ENCODE measurements at regions not wholly inside any gene's neighbourhood (a gene's known extent, or its start where the extent isn't known, plus 50 kb on each side); places are given as distances from the start of the nearest gene placed in this dataset.

DNA sequence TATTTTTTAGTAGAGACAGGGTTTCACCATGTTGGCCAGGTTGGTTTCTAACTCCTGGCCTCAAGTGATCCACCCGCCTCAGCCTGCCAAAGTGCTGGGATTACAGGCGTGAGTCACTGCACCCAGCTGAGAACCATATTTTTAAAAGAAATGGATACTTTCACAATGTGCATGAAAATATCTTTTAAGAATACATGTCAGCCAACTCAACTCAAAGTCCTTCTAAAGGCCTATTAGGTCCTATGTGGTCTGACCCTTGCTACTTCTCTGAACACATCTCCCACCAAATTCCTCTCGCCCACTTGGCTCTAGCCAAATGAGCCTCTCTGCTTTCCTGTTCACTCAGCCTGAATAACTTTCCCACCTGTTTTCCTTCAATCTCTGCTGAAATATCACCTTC is 119.6 kb downstream of the MTX2 start:
- H3K4me3 ChIP-seq: no peak overlapping the region
- TF ChIP-seq, protein P1, sequence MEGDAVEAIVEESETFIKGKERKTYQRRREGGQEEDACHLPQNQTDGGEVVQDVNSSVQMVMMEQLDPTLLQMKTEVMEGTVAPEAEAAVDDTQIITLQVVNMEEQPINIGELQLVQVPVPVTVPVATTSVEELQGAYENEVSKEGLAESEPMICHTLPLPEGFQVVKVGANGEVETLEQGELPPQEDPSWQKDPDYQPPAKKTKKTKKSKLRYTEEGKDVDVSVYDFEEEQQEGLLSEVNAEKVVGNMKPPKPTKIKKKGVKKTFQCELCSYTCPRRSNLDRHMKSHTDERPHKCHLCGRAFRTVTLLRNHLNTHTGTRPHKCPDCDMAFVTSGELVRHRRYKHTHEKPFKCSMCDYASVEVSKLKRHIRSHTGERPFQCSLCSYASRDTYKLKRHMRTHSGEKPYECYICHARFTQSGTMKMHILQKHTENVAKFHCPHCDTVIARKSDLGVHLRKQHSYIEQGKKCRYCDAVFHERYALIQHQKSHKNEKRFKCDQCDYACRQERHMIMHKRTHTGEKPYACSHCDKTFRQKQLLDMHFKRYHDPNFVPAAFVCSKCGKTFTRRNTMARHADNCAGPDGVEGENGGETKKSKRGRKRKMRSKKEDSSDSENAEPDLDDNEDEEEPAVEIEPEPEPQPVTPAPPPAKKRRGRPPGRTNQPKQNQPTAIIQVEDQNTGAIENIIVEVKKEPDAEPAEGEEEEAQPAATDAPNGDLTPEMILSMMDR (IDR thresholded peaks at IDR 0.05): no peak
- TF ChIP-seq POLR2A (IDR thresholded peaks at IDR 0.05): no peak
- H3K9me3 ChIP-seq: no peaks in the 10 kb centered on the region
- DNase-seq: no peak
- no peaks in the 10 kb centered on the region for H3K36me3 ChIP-seq
- H3K27ac ChIP-seq: no peak overlapping the region
- H3K27me3 ChIP-seq: no peaks in the 10 kb centered on the region
- no peaks in the 10 kb centered on the region for H3K4me1 ChIP-seq

GRCh38 chr2:176390276-176391147 is 121.3 kb downstream of the MTX2 start:
- no peaks in the 10 kb centered on the region for H3K9me3 ChIP-seq
- DNase-seq: no peak

DNA sequence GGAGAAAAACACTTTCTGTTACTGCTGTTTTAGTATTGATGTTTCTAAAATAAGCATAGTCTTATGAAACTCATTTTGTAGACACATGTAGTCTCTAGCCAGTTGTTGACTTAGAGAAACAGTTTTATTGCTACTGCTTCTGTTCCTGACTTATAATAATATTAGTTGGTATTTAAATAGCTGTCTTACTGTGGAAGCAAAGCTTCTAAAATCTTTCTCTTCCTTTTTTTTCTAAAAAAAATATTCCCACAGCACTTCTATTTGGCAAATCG is 121.8 kb downstream of the MTX2 start:
- no peaks in the 10 kb centered on the region for H3K4me1 ChIP-seq
- no peak for DNase-seq
- TF ChIP-seq, protein P1 (IDR thresholded peaks at IDR 0.05): no peak
- TF ChIP-seq POLR2A (IDR thresholded peaks at IDR 0.05): no peak
- H3K9me3 ChIP-seq: no peaks in the 10 kb centered on the region
- no peaks in the 10 kb centered on the region for H3K36me3 ChIP-seq
- H3K27ac ChIP-seq: no peak overlapping the region
- H3K27me3 ChIP-seq: no peaks in the 10 kb centered on the region
- H3K4me3 ChIP-seq: no peak overlapping the region

More at GRCh38 chr2:176390276-176391147, 121.3 kb downstream of the MTX2 start:
- H3K27ac ChIP-seq: no peak overlapping the region
- no peaks in the 10 kb centered on the region for H3K36me3 ChIP-seq
- no peaks in the 10 kb centered on the region for H3K4me1 ChIP-seq
- H3K4me3 ChIP-seq: no peak overlapping the region
- no peaks in the 10 kb centered on the region for H3K27me3 ChIP-seq
- TF ChIP-seq POLR2A (IDR thresholded peaks at IDR 0.05): no peak

- no peak overlapping the region for H3K4me3 ChIP-seq
- H3K4me1 ChIP-seq: no peaks in the 10 kb centered on the region
- TF ChIP-seq POLR2A (IDR thresholded peaks at IDR 0.05): no peak
- TF ChIP-seq, protein P1 (IDR thresholded peaks at IDR 0.05): no peak
- no peaks in the 10 kb centered on the region for H3K9me3 ChIP-seq
- H3K27me3 ChIP-seq: no peaks in the 10 kb centered on the region
- H3K36me3 ChIP-seq: no peaks in the 10 kb centered on the region
- DNase-seq: no peak
- H3K27ac ChIP-seq: no peak overlapping the region
These were observed 123.0 kb downstream of the MTX2 start for GRCh38 chr2:176392249-176392648.

DNA sequence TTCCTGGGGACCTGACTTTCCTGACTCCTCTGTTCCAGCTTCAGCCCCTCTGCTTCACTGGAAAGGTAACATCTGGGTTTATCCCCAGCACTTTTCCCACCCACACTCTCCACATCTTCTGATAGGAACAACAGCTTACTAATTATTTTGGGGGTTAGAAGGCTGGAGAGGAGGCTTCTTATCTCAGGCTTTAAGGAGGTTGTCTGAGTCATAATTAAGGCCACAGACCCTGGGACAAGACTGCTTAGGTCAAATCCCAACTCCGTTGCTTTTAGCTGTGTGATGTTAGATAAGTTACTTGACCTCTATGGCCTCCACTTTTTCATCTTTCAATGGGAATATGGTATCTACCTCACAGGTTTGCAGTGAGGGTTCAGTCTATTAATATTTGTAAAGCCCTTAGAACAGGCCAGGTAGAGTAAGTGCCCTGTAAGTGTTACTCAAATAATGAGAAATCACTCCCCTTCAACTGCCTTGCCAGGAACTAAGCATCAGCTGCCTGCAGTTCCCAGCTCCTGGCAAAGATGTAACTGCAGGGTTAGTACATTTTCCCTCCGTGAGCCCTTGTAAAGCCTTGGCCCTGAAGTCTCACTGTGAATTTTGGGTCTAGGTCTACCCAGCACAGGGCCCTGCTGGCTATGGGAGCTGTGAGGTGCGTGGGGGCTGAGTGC is 123.6 kb downstream of the MTX2 start:
- H3K36me3 ChIP-seq: no peaks in the 10 kb centered on the region
- no peak for DNase-seq
- TF ChIP-seq, protein P1 (IDR thresholded peaks at IDR 0.05): no peak
- TF ChIP-seq POLR2A (IDR thresholded peaks at IDR 0.05): no peak
- H3K27me3 ChIP-seq: no peaks in the 10 kb centered on the region
- H3K4me1 ChIP-seq: no peaks in the 10 kb centered on the region
- no peaks in the 10 kb centered on the region for H3K9me3 ChIP-seq
- no peak overlapping the region for H3K4me3 ChIP-seq
- H3K27ac ChIP-seq: no peak overlapping the region

- no peak for TF ChIP-seq POLR2A (IDR thresholded peaks at IDR 0.05)
- TF ChIP-seq, protein P1 (IDR thresholded peaks at IDR 0.05): no peak
- Histone ChIP-seq H3K4me3 (peak overlapping the region in 2 of 4 donors; percentile 28 to 40), H3K27ac (no peak overlapping the region), H3K9me3 (no peaks in the 10 kb centered on the region), H3K27me3 (no peaks in the 10 kb centered on the region), H3K4me1 (no peaks in the 10 kb centered on the region), H3K36me3 (no peaks in the 10 kb centered on the region)
- DNase-seq: no peak
These were observed 126.1 kb downstream of the MTX2 start for GRCh38 chr2:176395273-176395854.

Data from Peyer's patch (tissue), 4 donors.